ENCODE measurements at regions not wholly inside any gene's neighbourhood (a gene's known extent, or its start where the extent isn't known, plus 50 kb on each side); places are given as distances from the start of the nearest gene placed in this dataset.

DNA sequence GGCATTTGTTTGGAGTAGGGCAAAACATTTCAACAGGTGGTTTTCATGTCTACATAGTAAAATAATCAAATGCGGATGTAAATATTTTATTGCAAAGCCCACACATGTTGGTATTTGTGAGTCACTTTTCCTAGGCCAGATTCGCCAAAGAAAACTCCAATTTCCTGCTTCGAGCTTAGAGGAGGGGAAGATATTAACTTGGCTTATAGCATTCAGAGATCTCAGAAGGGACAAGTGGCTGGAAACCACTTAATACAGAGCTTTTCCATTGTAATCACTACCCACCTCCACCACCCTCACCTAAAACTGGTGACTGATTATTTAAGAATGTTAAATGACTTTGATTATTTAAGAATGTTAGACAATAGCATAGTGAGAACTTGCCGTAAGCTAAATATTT, 530.6 kb upstream of the SPRY2 start:
- TF ChIP-seq CTCF (conservative IDR thresholded peaks at IDR 0.05; ENCODE audit: low read depth, low read length), result no peak
- no peak for TF ChIP-seq FOS (IDR thresholded peaks at IDR 0.05; ENCODE audit: low read depth, low read length)
- no peak for TF ChIP-seq CEBPB (IDR thresholded peaks at IDR 0.05; ENCODE audit: low read depth, low read length)
- no peak for TF ChIP-seq POLR2A (IDR thresholded peaks at IDR 0.05; ENCODE audit: low read depth, low read length)
- no peak for TF ChIP-seq RCOR1 (IDR thresholded peaks at IDR 0.05; ENCODE audit: insufficient replicate concordance, low read length)
- TF ChIP-seq SMC3 (IDR thresholded peaks at IDR 0.05; ENCODE audit: low read depth, low read length), result no peak
- no peak for TF ChIP-seq RAD21 (IDR thresholded peaks at IDR 0.05; ENCODE audit: low read length)
- no peak for TF ChIP-seq MAZ (IDR thresholded peaks at IDR 0.05; ENCODE audit: borderline replicate concordance, low read depth, low read length)
- no peak for TF ChIP-seq RFX5 (IDR thresholded peaks at IDR 0.05; ENCODE audit: low read depth, low read length)

Measured in IMR-90 (cell line).